Parathyroid adenoma (tissue), 2 donors: ENCODE measurements at regions not wholly inside any gene's neighbourhood (a gene's known extent, or its start where the extent isn't known, plus 50 kb on each side); places are given as distances from the start of the nearest gene placed in this dataset.

ENCODE experiments used
- H2AFZ ChIP-seq: fragments of 300-600 bp; sonication (generic); one replicate; pipeline ENCODE4 v1.7.0; 2017; ENCODE audit warnings: antibody characterized with exemption, mild to moderate bottlenecking
- H3K27ac ChIP-seq: fragments of 300-600 bp; sonication (generic); one replicate; pipeline ENCODE4 v1.7.0; 2017
- H3K27me3 ChIP-seq: fragments of 300-600 bp; sonication (generic); one replicate; pipeline ENCODE4 v1.7.0; 2017; ENCODE audit warnings: low read length; ENCODE audit not compliant: control insufficient read depth, insufficient read depth
- H3K36me3 ChIP-seq: fragments of 300-600 bp; sonication (generic); one replicate; pipeline ENCODE4 v1.7.0; 2017; ENCODE audit warnings: low read length; ENCODE audit not compliant: control insufficient read depth, insufficient read depth
- H3K4me1 ChIP-seq: fragments of 300-600 bp; sonication (generic); one replicate; pipeline ENCODE4 v1.7.0; 2017; ENCODE audit warnings: control low read depth
- H3K4me2 ChIP-seq: fragments of 300-600 bp; sonication (generic); one replicate; pipeline ENCODE4 v1.7.0; 2017; ENCODE audit warnings: low read length
- H3K4me3 ChIP-seq: fragments of 300-600 bp; sonication (generic); one replicate; pipeline ENCODE4 v1.7.0; 2017; ENCODE audit warnings: low read depth, low read length
- H3K79me2 ChIP-seq: fragments of 300-600 bp; sonication (generic); one replicate; pipeline ENCODE4 v1.7.0; 2017; ENCODE audit warnings: control low read depth
- H3K9ac ChIP-seq: fragments of 300-600 bp; sonication (generic); one replicate; pipeline ENCODE4 v1.7.0; 2017; ENCODE audit warnings: mild to moderate bottlenecking
- H3K9me3 ChIP-seq: fragments of 300-600 bp; sonication (generic); one replicate; pipeline ENCODE4 v1.7.0; 2017; ENCODE audit warnings: low read length; ENCODE audit not compliant: control insufficient read depth
- CTCF ChIP-seq: fragments of 300-600 bp; sonication (generic); IDR thresholded peaks from one replicate; pipeline ENCODE4 v1.7.0; 2017; ENCODE audit warnings: antibody characterized with exemption, mild to moderate bottlenecking
- donor health status: primary hyperparathyroidism.

- Histone ChIP-seq H3K27me3 (no peaks in the 10 kb centered on the region), H3K4me3 (no peak overlapping the region), H3K36me3 (no peaks in the 10 kb centered on the region), H3K4me2 (no peak overlapping the region), H3K4me1 (no peaks in the 10 kb centered on the region), H3K27ac (no peak overlapping the region), H2AFZ (no peak overlapping the region), H3K9me3 (no peaks in the 10 kb centered on the region), H3K79me2 (no peaks in the 10 kb centered on the region), H3K9ac (no peak overlapping the region)
- TF ChIP-seq CTCF: no peak
These were observed 62.6 kb upstream of the FAM83B start for GRCh38 chr6:54784011-54784410.

- no peaks in the 10 kb centered on the region for H3K4me1 ChIP-seq
- no peak overlapping the region for H3K9ac ChIP-seq
- no peaks in the 10 kb centered on the region for H3K27me3 ChIP-seq
- no peaks in the 10 kb centered on the region for H3K79me2 ChIP-seq
- TF ChIP-seq CTCF: no peak
- no peak overlapping the region for H2AFZ ChIP-seq
- no peak overlapping the region for H3K4me2 ChIP-seq
- no peaks in the 10 kb centered on the region for H3K36me3 ChIP-seq
- H3K9me3 ChIP-seq: no peaks in the 10 kb centered on the region
- H3K27ac ChIP-seq: no peak overlapping the region
- no peak overlapping the region for H3K4me3 ChIP-seq
These were observed 60.4 kb upstream of the FAM83B start for GRCh38 chr6:54786154-54786553.

GRCh38 chr6:54787825-54788224 lies 58.7 kb upstream of the FAM83B start:
- Histone ChIP-seq H3K4me1 (no peaks in the 10 kb centered on the region), H3K27ac (no peak overlapping the region), H3K9ac (no peak overlapping the region), H3K36me3 (no peaks in the 10 kb centered on the region), H3K4me2 (no peak overlapping the region), H3K4me3 (no peak overlapping the region), H3K9me3 (no peaks in the 10 kb centered on the region), H3K79me2 (no peaks in the 10 kb centered on the region), H2AFZ (no peak overlapping the region), H3K27me3 (no peaks in the 10 kb centered on the region)
- TF ChIP-seq CTCF: no peak
